Non-pigmented ciliary epithelial cell (primary cell): ENCODE measurements at regions not wholly inside any gene's neighbourhood (a gene's known extent, or its start where the extent isn't known, plus 50 kb on each side); places are given as distances from the start of the nearest gene placed in this dataset.
"Not testable (repeated sequence)": the region's sequence is repeated elsewhere in the genome, so short reads cannot be mapped to it uniquely, and the experiment has no call there.

Experiments used
- DNase-seq: peaks from one replicate; pipeline ENCODE4 v3.0.0-alpha.2; 2010; ENCODE audit warnings: low read depth

GRCh38 chr4:127400731-127401346 is 231.9 kb upstream of the INTU start:
- DNase-seq = peak; percentile 56

GRCh38 chr4:127403471-127404084 is 229.2 kb upstream of the INTU start:
- no peak for DNase-seq

GRCh38 chr4:127406187-127406586 is 226.6 kb upstream of the INTU start:
- DNase-seq = no peak

GRCh38 chr4:127407572-127407971 is 225.2 kb upstream of the INTU start:
- DNase-seq = not testable (repeated sequence)

GRCh38 chr4:127410201-127410600 is 222.6 kb upstream of the INTU start:
- DNase-seq = no peak

GRCh38 chr4:127410644-127411043 is 222.1 kb upstream of the INTU start:
- DNase-seq = no peak

- no peak for DNase-seq
Measured at GRCh38 chr4:127414951-127415606, 217.7 kb upstream of the INTU start.

GRCh38 chr4:127416115-127416514 is 216.6 kb upstream of the INTU start:
- no peak for DNase-seq

GRCh38 chr4:127417885-127418535 is 214.7 kb upstream of the INTU start:
- DNase-seq = no peak

GRCh38 chr4:127419431-127419830 is 213.3 kb upstream of the INTU start:
- no peak for DNase-seq

- no peak for DNase-seq
Measured at GRCh38 chr4:127421437-127421836, 211.3 kb upstream of the INTU start.

- no peak for DNase-seq
Measured at GRCh38 chr4:127425202-127425845, 207.4 kb upstream of the INTU start.

- no peak for DNase-seq
Measured at GRCh38 chr4:127425851-127426250, 206.9 kb upstream of the INTU start.

GRCh38 chr4:127441571-127441970 is 191.2 kb upstream of the INTU start:
- DNase-seq = no peak

GRCh38 chr4:127445471-127445870 is 187.3 kb upstream of the INTU start:
- no peak for DNase-seq

- DNase-seq = no peak
Measured at GRCh38 chr4:127446427-127446885, 186.3 kb upstream of the INTU start.

GRCh38 chr4:127448986-127449385 is 183.8 kb upstream of the INTU start:
- no peak for DNase-seq

GRCh38 chr4:127449449-127449848 is 183.3 kb upstream of the INTU start:
- no peak for DNase-seq

GRCh38 chr4:127450276-127450675 is 182.5 kb upstream of the INTU start:
- no peak for DNase-seq

GRCh38 chr4:127463883-127464282 is 168.9 kb upstream of the INTU start:
- DNase-seq = no peak

GRCh38 chr4:127469542-127469941 is 163.2 kb upstream of the INTU start:
- DNase-seq = no peak
